K562 (cell line): ENCODE measurements at regions not wholly inside any gene's neighbourhood (a gene's known extent, or its start where the extent isn't known, plus 50 kb on each side); places are given as distances from the start of the nearest gene placed in this dataset.

Source experiments
- CREM ChIP-seq: IDR thresholded peaks from 2 replicates; pipeline ENCODE4 v1.6.1; 2014; ENCODE audit warnings: antibody characterized with exemption, low read depth
- DMBX1 ChIP-seq: fragments of 250-450 bp; sonication (Bioruptor Pico); IDR thresholded peaks from 2 replicates; pipeline ENCODE4 v1.8.0; 2022; ENCODE audit warnings: inconsistent platforms, mild to moderate bottlenecking, moderate library complexity, borderline replicate concordance
- HDGF ChIP-seq: fragments of 450-650 bp; IDR thresholded peaks from 2 replicates; pipeline ENCODE4 v1.6.1; 2016
- MAZ ChIP-seq, 2 experiments: fragments of 450-650 bp in 1 of 2; sonication (generic) in 1 of 2; formaldehyde crosslinking; IDR thresholded peaks in 1 of 2; conservative IDR thresholded peaks in 1 of 2; 2 replicates each; pipeline versions ENCODE4 v1.4.0 to v1.5.0; 2020; ENCODE audit warnings: mild to moderate bottlenecking in 1 of 2, missing genetic modification reagents in 1 of 2
- NCOR1 ChIP-seq: fragments of 450-650 bp; IDR thresholded peaks from 2 replicates; pipeline ENCODE4 v1.6.1; 2016; ENCODE audit warnings: mild to moderate bottlenecking, moderate library complexity
- RB1 ChIP-seq: fragments of 450-650 bp; IDR thresholded peaks from 2 replicates; pipeline ENCODE4 v1.6.1; 2017; ENCODE audit warnings: low read depth, mild to moderate bottlenecking
- SREBF2 ChIP-seq: sonication (generic); formaldehyde crosslinking; IDR thresholded peaks from 2 replicates; pipeline ENCODE4 v1.4.0; 2020; ENCODE audit warnings: mild to moderate bottlenecking, missing genetic modification reagents
- TCF7 ChIP-seq: sonication (generic); IDR thresholded peaks from 2 replicates; pipeline ENCODE4 v1.6.1; 2016; ENCODE audit warnings: antibody characterized with exemption, borderline replicate concordance
- TF ChIP-seq, protein P1 (sequence below), 3 experiments: IDR thresholded peaks in 2 of 3; conservative IDR thresholded peaks in 1 of 3; 2 replicates each; pipeline ENCODE4 v1.5.1; 2011 to 2012; ENCODE audit warnings: low read length in 3 of 3, mild to moderate bottlenecking in 3 of 3, control low read depth in 2 of 3, improper control_type of control experiment in 1 of 3, inconsistent platforms in 1 of 3, low read depth in 1 of 3, mixed read lengths in 1 of 3, moderate library complexity in 1 of 3; ENCODE audit not compliant: insufficient read depth in 2 of 3
- TF ChIP-seq, protein P2 (sequence below), 2 experiments: fragments of 450-650 bp; formaldehyde crosslinking in 1 of 2; IDR thresholded peaks; 2 replicates each; pipeline versions ENCODE4 v1.4.0 to v1.6.1; 2014 to 2020; ENCODE audit warnings: mild to moderate bottlenecking in 2 of 2, borderline replicate concordance in 1 of 2, low read depth in 1 of 2
- TF ChIP-seq, protein P3 (sequence below): fragments of 250-450 bp; sonication (Bioruptor Pico); IDR thresholded peaks from 2 replicates; pipeline ENCODE4 v1.8.0; 2021; ENCODE audit warnings: moderate library complexity, mild to moderate bottlenecking, inconsistent platforms

DNA sequence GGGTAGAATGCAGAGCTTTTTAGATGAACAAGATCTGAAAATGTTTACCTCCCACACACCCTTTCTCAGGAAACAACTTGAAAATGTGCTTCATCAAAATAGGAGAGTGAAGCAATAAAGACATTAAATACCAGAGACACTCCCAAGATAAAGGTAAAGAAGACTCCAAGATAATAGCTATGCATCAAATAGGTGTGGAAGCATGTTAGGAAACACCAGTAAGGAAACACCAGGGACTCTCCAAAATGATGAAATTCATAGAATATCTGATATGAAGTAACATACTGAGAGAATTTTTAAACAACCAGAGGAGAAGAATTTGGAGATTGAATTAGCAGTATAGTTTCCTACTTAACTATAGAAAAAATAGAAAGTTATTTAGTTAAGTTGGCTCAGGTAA is 57.0 kb downstream of the OR10A6 start:
- TF ChIP-seq SREBF2 = no peak
- no peak for TF ChIP-seq NCOR1
- TF ChIP-seq, protein P1, sequence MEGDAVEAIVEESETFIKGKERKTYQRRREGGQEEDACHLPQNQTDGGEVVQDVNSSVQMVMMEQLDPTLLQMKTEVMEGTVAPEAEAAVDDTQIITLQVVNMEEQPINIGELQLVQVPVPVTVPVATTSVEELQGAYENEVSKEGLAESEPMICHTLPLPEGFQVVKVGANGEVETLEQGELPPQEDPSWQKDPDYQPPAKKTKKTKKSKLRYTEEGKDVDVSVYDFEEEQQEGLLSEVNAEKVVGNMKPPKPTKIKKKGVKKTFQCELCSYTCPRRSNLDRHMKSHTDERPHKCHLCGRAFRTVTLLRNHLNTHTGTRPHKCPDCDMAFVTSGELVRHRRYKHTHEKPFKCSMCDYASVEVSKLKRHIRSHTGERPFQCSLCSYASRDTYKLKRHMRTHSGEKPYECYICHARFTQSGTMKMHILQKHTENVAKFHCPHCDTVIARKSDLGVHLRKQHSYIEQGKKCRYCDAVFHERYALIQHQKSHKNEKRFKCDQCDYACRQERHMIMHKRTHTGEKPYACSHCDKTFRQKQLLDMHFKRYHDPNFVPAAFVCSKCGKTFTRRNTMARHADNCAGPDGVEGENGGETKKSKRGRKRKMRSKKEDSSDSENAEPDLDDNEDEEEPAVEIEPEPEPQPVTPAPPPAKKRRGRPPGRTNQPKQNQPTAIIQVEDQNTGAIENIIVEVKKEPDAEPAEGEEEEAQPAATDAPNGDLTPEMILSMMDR (IDR thresholded peaks at IDR 0.05 in 2 of 3, conservative IDR thresholded peaks at IDR 0.05 in 1 of 3; ENCODE audit: insufficient read depth in 2 of 3, low read depth in 1 of 3, low read length in 3 of 3) = no peak
- TF ChIP-seq HDGF = no peak
- TF ChIP-seq DMBX1 (CRISPR knock-in tag) = no peak
- TF ChIP-seq MAZ (CRISPR knock-in tag; conservative IDR thresholded peaks at IDR 0.05 in 1 of 2, IDR thresholded peaks at IDR 0.05 in 1 of 2) = no peak
- no peak for TF ChIP-seq CREM
- TF ChIP-seq, protein P2, sequence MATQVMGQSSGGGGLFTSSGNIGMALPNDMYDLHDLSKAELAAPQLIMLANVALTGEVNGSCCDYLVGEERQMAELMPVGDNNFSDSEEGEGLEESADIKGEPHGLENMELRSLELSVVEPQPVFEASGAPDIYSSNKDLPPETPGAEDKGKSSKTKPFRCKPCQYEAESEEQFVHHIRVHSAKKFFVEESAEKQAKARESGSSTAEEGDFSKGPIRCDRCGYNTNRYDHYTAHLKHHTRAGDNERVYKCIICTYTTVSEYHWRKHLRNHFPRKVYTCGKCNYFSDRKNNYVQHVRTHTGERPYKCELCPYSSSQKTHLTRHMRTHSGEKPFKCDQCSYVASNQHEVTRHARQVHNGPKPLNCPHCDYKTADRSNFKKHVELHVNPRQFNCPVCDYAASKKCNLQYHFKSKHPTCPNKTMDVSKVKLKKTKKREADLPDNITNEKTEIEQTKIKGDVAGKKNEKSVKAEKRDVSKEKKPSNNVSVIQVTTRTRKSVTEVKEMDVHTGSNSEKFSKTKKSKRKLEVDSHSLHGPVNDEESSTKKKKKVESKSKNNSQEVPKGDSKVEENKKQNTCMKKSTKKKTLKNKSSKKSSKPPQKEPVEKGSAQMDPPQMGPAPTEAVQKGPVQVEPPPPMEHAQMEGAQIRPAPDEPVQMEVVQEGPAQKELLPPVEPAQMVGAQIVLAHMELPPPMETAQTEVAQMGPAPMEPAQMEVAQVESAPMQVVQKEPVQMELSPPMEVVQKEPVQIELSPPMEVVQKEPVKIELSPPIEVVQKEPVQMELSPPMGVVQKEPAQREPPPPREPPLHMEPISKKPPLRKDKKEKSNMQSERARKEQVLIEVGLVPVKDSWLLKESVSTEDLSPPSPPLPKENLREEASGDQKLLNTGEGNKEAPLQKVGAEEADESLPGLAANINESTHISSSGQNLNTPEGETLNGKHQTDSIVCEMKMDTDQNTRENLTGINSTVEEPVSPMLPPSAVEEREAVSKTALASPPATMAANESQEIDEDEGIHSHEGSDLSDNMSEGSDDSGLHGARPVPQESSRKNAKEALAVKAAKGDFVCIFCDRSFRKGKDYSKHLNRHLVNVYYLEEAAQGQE (IDR thresholded peaks at IDR 0.05; ENCODE audit: borderline replicate concordance) = no peak
- TF ChIP-seq, protein P2 (CRISPR knock-in tag; IDR thresholded peaks at IDR 0.05; ENCODE audit: low read depth) = no peak
- TF ChIP-seq TCF7 = no peak
- no peak for TF ChIP-seq RB1
- TF ChIP-seq, protein P3, sequence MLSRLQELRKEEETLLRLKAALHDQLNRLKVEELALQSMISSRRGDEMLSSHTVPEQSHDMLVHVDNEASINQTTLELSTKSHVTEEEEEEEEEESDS (CRISPR knock-in tag) = no peak
